Cardiac fibroblast (primary cell): ENCODE measurements at regions not wholly inside any gene's neighbourhood (a gene's known extent, or its start where the extent isn't known, plus 50 kb on each side); places are given as distances from the start of the nearest gene placed in this dataset.

ENCODE experiments used
- DNase-seq, 2 donors: peaks; one replicate each; pipeline versions ENCODE4 v3.0.0 to v3.0.0-alpha.2; 2010; ENCODE audit warnings: low read depth in 2 of 2
- H3K4me3 ChIP-seq, 2 donors: replicated peaks in 1 of 2; 1 replicate in 1 of 2; 2 replicates in 1 of 2; pipeline ENCODE4 v1.5.1; 2011; ENCODE audit warnings: low read depth in 2 of 2, low read length in 2 of 2, mild to moderate bottlenecking in 2 of 2, moderate library complexity in 1 of 2
- TF ChIP-seq, protein P1 (sequence below): IDR thresholded peaks from one replicate; pipeline ENCODE4 v1.5.1; 2011; ENCODE audit warnings: low read depth, mild to moderate bottlenecking, low read length, inconsistent platforms

GRCh38 chr17:71682174-71682494 lies 438.7 kb upstream of the SOX9 start:
- no peak overlapping the region for H3K4me3 ChIP-seq
- TF ChIP-seq, protein P1, sequence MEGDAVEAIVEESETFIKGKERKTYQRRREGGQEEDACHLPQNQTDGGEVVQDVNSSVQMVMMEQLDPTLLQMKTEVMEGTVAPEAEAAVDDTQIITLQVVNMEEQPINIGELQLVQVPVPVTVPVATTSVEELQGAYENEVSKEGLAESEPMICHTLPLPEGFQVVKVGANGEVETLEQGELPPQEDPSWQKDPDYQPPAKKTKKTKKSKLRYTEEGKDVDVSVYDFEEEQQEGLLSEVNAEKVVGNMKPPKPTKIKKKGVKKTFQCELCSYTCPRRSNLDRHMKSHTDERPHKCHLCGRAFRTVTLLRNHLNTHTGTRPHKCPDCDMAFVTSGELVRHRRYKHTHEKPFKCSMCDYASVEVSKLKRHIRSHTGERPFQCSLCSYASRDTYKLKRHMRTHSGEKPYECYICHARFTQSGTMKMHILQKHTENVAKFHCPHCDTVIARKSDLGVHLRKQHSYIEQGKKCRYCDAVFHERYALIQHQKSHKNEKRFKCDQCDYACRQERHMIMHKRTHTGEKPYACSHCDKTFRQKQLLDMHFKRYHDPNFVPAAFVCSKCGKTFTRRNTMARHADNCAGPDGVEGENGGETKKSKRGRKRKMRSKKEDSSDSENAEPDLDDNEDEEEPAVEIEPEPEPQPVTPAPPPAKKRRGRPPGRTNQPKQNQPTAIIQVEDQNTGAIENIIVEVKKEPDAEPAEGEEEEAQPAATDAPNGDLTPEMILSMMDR, result no peak

DNA sequence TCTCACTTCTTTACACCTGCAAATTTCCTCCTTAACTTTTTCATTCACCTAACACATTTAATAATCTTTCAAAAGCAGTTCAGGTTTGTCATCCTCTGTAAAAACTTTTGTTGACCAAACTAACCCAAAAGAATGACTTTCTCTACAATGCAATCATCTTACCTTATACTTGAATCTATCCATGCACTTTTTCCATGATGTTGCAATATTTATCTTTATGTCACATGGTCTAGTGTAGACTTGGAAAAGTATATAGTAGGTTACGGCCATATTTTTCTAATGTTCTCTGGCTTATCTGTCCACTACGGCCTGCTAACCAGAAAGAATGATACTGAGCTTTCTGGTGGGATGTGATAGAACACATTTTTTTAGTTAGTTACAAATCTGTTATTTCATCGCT lies 431.0 kb upstream of the SOX9 start:
- TF ChIP-seq, protein P1, result no peak
- H3K4me3 ChIP-seq, result no peak overlapping the region
- DNase-seq, result no peak

More at GRCh38 chr17:71682174-71682494, 438.7 kb upstream of the SOX9 start:
- DNase-seq, result no peak

DNA sequence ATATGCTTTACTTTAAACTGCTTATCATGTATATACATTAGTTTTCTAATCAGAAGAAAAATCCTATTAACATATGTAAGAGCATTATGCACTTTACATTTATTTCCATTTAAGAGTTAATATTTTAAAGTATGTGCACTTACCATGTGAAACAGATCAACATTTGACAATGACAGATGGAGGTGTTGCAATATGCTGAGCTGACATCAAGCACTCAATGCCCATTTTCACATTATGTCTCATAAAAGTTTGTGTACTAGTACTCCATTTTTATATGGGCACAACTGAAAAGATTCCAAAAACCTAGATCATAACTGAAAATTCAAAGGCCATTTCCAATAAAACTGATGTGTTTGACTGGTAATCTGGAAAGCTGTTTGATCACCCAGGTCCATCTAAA lies 420.9 kb upstream of the SOX9 start:
- H3K4me3 ChIP-seq, result no peak overlapping the region
- no peak for DNase-seq
- TF ChIP-seq, protein P1, result no peak

DNA sequence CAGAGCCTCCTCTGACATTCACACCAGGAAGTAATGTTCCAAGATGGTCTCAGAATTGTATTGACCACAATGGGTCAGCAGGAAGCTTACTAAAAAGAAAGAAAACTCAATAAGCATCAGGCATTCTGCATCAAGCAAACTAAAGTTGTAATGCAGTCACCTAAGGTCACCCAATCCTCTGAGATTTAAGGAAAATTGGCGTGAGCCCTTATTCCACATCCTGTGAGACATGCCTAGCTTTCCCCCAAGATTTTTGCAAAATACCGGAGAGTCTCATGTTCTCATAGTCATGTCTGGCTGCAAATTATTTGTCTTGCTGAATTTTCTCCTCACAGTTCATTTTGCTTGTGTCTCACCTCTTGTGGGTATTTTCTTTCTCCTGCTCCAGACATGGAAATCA lies 417.1 kb upstream of the SOX9 start:
- TF ChIP-seq, protein P1, result no peak
- DNase-seq, result no peak
- H3K4me3 ChIP-seq, result no peak overlapping the region

GRCh38 chr17:71709271-71709890 lies 411.4 kb upstream of the SOX9 start:
- TF ChIP-seq, protein P1, result no peak
- H3K4me3 ChIP-seq, result no peak overlapping the region
- DNase-seq, result no peak

DNA sequence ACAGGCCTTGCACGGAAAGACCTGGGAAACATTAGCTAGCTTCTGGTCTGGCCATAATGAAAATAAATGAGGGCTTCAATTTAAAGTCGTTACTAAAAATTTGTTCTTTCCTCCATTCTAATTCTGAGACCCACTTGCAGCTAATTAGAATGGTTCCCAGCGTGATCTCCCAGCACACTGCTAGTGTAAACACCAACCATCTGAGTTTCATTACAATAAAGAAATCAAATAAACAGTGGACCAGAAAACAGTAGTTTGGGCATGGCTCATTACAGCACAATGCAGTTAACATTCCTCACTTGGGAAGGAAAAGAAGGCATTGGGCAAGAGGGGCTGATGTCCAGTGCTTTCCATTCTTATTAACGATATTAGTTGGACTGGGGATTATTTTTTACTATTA lies 410.9 kb upstream of the SOX9 start:
- no peak for DNase-seq
- TF ChIP-seq, protein P1, result no peak
- no peak overlapping the region for H3K4me3 ChIP-seq

DNA sequence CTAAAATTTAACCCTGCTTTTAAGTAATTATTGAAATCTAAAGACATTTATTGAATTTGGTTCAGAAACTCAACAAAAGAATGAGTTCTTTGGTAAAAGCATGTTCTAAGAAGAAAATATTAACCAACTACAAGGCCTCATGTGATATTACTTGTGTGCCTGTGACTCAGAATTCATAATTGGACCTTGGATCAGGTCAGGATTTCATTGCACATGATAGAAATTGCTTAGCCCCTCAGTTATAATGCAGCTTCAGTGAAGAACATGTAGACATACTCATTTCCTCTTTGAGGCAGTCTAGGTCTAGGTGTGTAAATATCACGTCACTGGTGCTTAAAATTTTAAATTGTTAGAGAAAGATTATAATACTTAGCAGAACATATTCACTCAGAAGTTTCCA lies 410.0 kb upstream of the SOX9 start:
- no peak for DNase-seq
- no peak overlapping the region for H3K4me3 ChIP-seq
- TF ChIP-seq, protein P1, result no peak
